Activated CD4-positive, alpha-beta T cell treated with anti-CD3 and anti-CD28 coated beads, Interleukin-2, amount 50 U/mL, for 1 hour (primary cell): ENCODE measurements at regions not wholly inside any gene's neighbourhood (a gene's known extent, or its start where the extent isn't known, plus 50 kb on each side); places are given as distances from the start of the nearest gene placed in this dataset.
"Not testable (repeated sequence)": the region's sequence is repeated elsewhere in the genome, so short reads cannot be mapped to it uniquely, and the experiment has no call there.

Experiments
- DNase-seq: peaks from one replicate; pipeline ENCODE4 v3.0.0-alpha.2; 2020

DNA sequence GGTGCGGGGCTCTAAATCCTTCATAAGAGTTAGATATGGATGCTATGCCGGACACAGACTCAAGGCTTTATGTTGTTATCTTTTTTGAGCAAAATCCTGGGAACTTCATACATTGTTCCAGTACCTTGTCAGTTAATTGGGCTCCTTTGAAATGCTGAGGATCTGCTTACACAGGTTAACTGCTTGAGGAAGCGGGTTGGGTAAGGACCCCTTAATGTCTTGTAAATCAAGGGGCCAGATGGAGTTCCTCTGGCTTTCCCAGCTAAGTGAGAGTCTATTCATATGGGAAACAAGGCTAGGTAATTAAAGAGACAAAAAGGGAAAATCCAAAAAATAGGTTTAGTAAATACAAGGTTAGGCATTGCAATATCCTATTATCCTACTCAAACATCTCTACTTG lies 141.5 kb downstream of the OR2B2 start:
- DNase-seq, result no peak

GRCh38 chr6:27768556-27768955 lies 143.6 kb downstream of the OR2B2 start:
- DNase-seq, result no peak

DNA sequence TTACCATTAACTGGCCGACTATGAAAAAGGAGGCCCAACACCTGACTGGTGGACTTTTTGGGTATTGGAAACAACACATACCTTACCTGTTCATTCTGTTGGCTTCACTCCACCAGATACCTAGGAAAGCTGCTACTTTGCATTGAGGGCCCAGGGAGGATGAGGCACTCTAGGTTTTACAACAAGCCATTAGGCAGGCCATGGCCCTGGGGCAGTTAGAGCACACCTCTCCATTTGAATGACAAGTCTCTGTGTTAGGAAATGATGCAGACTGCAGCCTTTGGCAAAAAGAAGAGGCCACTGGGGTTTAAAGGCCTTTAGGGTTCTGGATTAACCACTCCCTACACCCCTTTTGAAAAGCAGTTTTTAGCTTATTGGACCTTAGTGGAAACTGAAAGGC lies 144.3 kb downstream of the OR2B2 start:
- no peak for DNase-seq

DNA sequence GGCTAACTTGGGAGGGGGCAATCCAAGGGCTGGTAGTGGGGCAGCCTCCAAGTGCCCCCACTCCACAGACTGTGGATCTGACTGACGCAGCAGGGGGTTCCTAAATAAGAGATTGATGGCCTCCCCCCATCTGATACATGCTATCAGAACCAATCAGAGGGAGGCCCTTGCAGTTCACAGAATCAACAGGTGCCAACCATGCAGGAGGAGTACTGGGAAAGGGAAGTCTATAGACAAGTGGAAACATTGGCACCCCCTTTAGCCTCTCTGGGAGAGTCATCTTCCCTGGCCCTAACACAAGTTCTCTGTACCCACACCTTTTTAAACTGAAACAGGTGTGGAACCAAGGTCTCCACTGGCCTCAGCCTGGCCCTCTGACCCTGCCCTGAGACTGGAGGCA lies 145.8 kb downstream of the OR2B2 start:
- no peak for DNase-seq

DNA sequence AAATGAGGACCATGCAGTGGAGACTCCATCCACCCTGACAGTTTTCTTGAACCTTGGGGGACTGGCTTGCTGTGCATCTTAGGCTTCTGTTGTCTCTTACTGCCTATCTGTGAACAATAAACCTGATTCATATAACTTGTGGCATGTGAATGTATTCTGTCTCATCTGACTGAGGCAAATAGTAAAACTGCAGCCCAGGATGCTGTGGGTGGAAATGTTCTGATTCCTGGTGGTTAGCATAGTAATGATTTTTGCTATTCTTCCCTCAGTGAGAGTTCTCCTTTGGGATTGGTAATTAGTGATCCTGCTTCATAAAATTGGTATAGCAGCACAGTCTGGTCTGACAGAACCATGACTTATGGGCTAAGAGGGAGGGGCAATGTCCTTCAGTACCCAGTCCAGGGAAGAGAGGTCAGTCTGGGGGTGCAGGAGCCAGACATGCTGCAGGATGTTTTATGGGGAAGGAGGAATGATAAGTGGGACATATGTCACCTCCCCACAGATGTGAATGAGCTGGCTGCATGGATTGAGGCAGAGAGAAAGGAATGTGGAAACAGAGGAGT lies 147.1 kb downstream of the OR2B2 start:
- no peak for DNase-seq

GRCh38 chr6:27761391-27761790 lies 150.8 kb downstream of the OR2B2 start:
- no peak for DNase-seq

- DNase-seq, result no peak
Measured at GRCh38 chr6:27760464-27760863, 151.7 kb downstream of the OR2B2 start.

GRCh38 chr6:27759930-27760329 lies 152.3 kb downstream of the OR2B2 start:
- no peak for DNase-seq

GRCh38 chr6:27758491-27758890 lies 153.7 kb downstream of the OR2B2 start:
- no peak for DNase-seq

DNA sequence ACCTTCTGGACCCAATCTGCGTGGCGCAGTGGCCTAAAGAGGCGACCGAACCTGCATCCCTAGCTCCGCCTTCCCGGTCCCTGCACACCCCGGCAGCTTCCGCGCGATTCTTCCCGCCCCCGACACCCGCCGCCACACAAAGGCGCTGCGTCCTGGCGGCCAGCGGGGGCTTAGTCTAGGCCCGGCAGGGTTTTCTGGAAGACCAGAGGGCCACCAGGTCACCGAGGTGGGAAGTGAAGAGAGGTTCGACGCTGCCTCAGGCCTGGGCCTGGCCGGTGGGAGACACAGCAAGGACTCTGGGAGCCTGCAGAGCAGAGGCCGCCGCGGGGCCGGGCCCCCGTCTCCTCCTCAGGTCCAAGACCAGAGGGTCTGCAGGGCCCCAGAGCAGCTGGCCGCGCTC lies 154.9 kb downstream of the OR2B2 start:
- DNase-seq, result peak; percentile 38

GRCh38 chr6:27755768-27756167 lies 156.4 kb downstream of the OR2B2 start:
- no peak for DNase-seq

- DNase-seq, result no peak
Measured at GRCh38 chr6:27754408-27754782, 157.8 kb downstream of the OR2B2 start.

GRCh38 chr6:27753668-27754407 lies 158.4 kb downstream of the OR2B2 start:
- peak; percentile 53 for DNase-seq

- peak; percentile 31 for DNase-seq
Measured at GRCh38 chr6:27752038-27752885, 159.9 kb downstream of the OR2B2 start.

DNA sequence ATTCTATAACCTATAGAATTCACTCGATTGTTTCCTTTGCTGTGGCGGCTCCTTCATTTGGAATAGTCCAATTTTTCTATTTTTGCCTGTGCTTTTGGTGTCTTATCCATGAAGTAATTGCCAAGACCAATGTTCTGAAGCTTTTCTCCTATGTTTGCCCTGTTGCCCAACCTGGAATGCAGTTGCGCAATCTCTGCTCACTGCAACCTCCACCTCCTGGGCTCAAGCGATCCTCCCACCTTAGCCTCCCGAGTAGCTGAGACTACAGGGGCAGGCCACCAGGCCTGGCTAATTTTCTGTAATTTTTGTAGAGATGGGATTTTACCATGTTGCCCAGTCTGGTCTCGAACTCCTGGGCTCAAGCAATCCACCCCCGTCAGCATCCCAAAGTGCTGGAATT lies 163.5 kb downstream of the OR2B2 start:
- no peak for DNase-seq

GRCh38 chr6:27747637-27748036 lies 164.6 kb downstream of the OR2B2 start:
- DNase-seq, result no peak

GRCh38 chr6:27746860-27747259 lies 165.3 kb downstream of the OR2B2 start:
- not testable (repeated sequence) for DNase-seq

GRCh38 chr6:27743787-27744186 lies 168.4 kb downstream of the OR2B2 start:
- DNase-seq, result no peak

- no peak for DNase-seq
Measured at GRCh38 chr6:27742833-27743573, 169.2 kb downstream of the OR2B2 start.

DNA sequence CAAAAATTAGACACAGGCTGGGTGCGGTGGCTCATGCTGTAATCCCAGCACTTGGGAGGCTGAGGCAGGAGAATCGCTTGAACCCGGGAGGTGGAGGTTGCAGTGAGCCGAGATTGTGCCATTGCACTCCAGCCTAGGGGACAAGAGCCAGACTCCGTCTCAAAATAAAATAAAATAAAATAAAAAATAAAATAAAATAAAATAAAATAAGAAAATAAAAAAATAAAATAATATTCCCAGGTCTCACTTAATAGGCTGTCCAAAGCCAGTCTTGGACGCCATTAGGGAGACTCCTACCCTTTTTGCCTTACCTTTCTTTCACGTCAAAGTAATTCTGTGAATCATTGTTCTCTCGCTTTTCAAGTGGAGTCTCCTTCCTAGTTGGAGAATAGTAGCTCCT lies 172.3 kb downstream of the OR2B2 start:
- DNase-seq, result not testable (repeated sequence)

DNA sequence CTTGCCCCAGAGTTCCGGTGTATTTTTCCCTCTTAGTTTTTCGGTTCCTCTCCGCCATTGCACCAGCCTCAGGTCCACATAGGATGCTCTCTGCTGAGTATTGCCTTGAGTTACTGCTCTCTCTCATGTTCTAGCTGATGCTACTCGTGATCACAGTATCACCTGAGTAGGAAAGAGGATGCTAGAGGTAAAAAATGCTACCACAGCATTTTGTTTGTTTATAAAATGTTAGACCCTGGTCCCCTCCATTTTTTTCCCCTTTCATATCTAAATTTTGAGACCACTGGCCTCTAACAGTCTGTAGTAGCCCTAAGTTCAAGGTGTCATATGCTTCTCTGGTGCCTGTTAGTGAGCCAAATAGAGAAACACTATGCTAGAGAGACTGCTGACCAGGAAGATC lies 175.5 kb downstream of the OR2B2 start:
- DNase-seq, result no peak

DNA sequence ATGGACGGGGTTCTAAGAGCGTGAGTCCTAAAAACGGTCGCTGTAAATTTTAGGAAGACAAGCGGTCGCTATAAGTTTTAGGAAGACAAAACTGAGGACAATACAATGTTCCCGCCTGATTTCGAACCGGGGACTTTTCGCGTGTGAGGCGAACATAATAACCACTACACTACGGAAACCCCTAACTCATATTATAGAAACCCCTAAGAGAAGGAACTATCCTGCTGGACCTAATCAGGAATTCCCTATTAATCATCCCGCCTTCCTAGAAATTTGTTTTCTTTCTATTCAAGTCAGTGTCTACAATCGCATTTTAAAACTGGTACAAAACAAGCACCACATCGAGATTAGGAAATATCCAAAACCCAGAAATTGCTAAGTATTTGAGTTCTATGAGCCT lies 183.8 kb downstream of the OR2B2 start:
- DNase-seq, result no peak

DNA sequence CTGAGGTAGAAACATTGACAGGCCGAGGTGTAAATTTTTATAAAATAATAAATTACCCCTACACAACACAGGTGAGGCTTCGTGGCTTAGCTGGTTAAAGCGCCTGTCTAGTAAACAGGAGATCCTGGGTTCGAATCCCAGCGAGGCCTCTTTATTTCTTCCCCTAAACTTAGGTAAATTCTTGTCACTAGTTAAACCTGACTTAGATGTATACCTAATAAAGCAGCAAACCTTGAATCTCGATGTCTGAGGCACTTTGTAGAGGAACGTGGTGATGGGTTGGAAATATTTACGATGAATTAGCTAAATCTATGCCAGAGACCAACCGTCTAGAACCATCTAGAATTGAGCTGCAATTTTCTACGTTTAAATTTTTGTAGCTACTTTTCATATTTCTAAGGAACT lies 185.6 kb downstream of the OR2B2 start:
- no peak for DNase-seq
